Right lobe of liver (tissue), 6 donors: ENCODE measurements at regions not wholly inside any gene's neighbourhood (a gene's known extent, or its start where the extent isn't known, plus 50 kb on each side); places are given as distances from the start of the nearest gene placed in this dataset.

ENCODE experiments used
- ATAC-seq, 4 donors: fragments of 200-7000 bp; cut with Tn5 transposase; one replicate each; pipeline ENCODE4 v1.9.1; 2020; ENCODE audit warnings: mild to moderate bottlenecking in 4 of 4, moderate library complexity in 4 of 4
- DNase-seq, 3 donors: peaks; one replicate each; pipeline ENCODE4 v3.0.0-alpha.2; 2020
- H3K27ac ChIP-seq, 3 donors: fragments of 200-600 bp; one replicate each; pipeline ENCODE4 v1.8.0; 2022
- H3K27me3 ChIP-seq, 2 donors: fragments of 200-600 bp; one replicate each; pipeline ENCODE4 v1.8.0; 2022
- H3K36me3 ChIP-seq, 4 donors: fragments of 200-600 bp; sonication (generic) in 1 of 4; one replicate each; pipeline versions ENCODE4 v1.5.1 to v1.8.0; 2017 to 2022; ENCODE audit warnings: control low read depth in 1 of 4
- H3K4me1 ChIP-seq, 4 donors: fragments of 200-600 bp; sonication (generic) in 1 of 4; one replicate each; pipeline versions ENCODE4 v1.5.1 to v1.8.0; 2017 to 2022; ENCODE audit warnings: control low read depth in 1 of 4
- H3K4me3 ChIP-seq, 3 donors: fragments of 200-600 bp; one replicate each; pipeline ENCODE4 v1.8.0; 2022
- H3K9me3 ChIP-seq, 4 donors: fragments of 200-600 bp; sonication (generic) in 1 of 4; one replicate each; pipeline versions ENCODE4 v1.5.1 to v1.8.0; 2017 to 2022; ENCODE audit warnings: control low read depth in 1 of 4
- CTCF ChIP-seq, 4 donors: fragments of 200-600 bp in 3 of 4; fragments of 450-650 bp in 1 of 4; IDR thresholded peaks; one replicate each; pipeline versions ENCODE4 v1.5.1 to v1.8.0; 2016 to 2022; ENCODE audit warnings: antibody characterized with exemption in 4 of 4, mild to moderate bottlenecking in 2 of 4
- POLR2A ChIP-seq: fragments of 450-650 bp; IDR thresholded peaks from one replicate; pipeline ENCODE4 v1.6.1; 2017; ENCODE audit warnings: antibody characterized with exemption, mild to moderate bottlenecking
- WGBS: methylation state at CpG from one replicate; pipeline ENCODE4 v1.1.6; 2018; ENCODE audit warnings: low coverage, low lambda C conversion rate; ENCODE audit not compliant: insufficient coverage; ENCODE audit errors: missing lambda C conversion rate; 5-methylcytosine and 5-hydroxymethylcytosine counted together
- intact Hi-C, 2 donors: fragments of 100-400 bp; cut with DNase I; formaldehyde crosslinking; loops; one replicate each; pipeline versions ENCODE4 v1.11.2 to v1.14.1; 2022
- donor health status: DM: no; HTN: yes; CAD: no.
- donor health status: DM: no; HTN: no; CAD: no.
- donor health status: DM: no; HTN: no; CAD: no.
- donor health status: DM: no; HTN: yes; CAD: no.
- donor health status: DM: no; HTN: yes; CAD: no.

GRCh38 chr16:60318486-60318885, 1584.4 kb upstream of the GOT2 start:
- Histone ChIP-seq H3K36me3 (no peaks in the 10 kb centered on the region), H3K27ac (no peak overlapping the region), H3K9me3 (no peaks in the 10 kb centered on the region), H3K4me1 (no peaks in the 10 kb centered on the region), H3K4me3 (no peak overlapping the region), H3K27me3 (no peaks in the 10 kb centered on the region)
- DNase-seq (no peak), ATAC-seq (no peak)
- intact Hi-C loops, result no loop called here
- TF ChIP-seq POLR2A, result no peak
- TF ChIP-seq CTCF (IDR thresholded peaks at IDR 0.05), result no peak
- 36% methylated on average over 1 of the region's 2 CpGs for WGBS

GRCh38 chr16:60310846-60311445, 1576.8 kb upstream of the GOT2 start:
- no peak for DNase-seq
- H3K4me3 ChIP-seq, result no peak overlapping the region
- no peaks in the 10 kb centered on the region for H3K4me1 ChIP-seq
- H3K36me3 ChIP-seq, result no peaks in the 10 kb centered on the region
- no peak for ATAC-seq
- intact Hi-C loops, result no loop called here
- 67% methylated on average over 1 of the region's 1 CpG for WGBS
- H3K27me3 ChIP-seq, result no peaks in the 10 kb centered on the region
- no peak for TF ChIP-seq CTCF (IDR thresholded peaks at IDR 0.05)
- no peak for TF ChIP-seq POLR2A
- H3K9me3 ChIP-seq, result no peaks in the 10 kb centered on the region
- H3K27ac ChIP-seq, result no peak overlapping the region

GRCh38 chr16:60304720-60305119, 1570.6 kb upstream of the GOT2 start:
- WGBS, result 31% methylated on average over 2 of the region's 2 CpGs
- intact Hi-C loops, result no loop called here
- no peaks in the 10 kb centered on the region for H3K9me3 ChIP-seq

GRCh38 chr16:60304066-60304465, 1570.0 kb upstream of the GOT2 start:
- DNase-seq (no peak), ATAC-seq (no peak)
- no peaks in the 10 kb centered on the region for H3K27me3 ChIP-seq
- TF ChIP-seq CTCF (IDR thresholded peaks at IDR 0.05), result no peak
- no peak for TF ChIP-seq POLR2A
- intact Hi-C loops, result no loop called here
- H3K27ac ChIP-seq, result no peak overlapping the region
- no peaks in the 10 kb centered on the region for H3K9me3 ChIP-seq
- WGBS, result 57% methylated on average over 4 of the region's 4 CpGs
- no peaks in the 10 kb centered on the region for H3K4me1 ChIP-seq
- H3K4me3 ChIP-seq, result no peak overlapping the region
- no peaks in the 10 kb centered on the region for H3K36me3 ChIP-seq

More at GRCh38 chr16:60304720-60305119, 1570.6 kb upstream of the GOT2 start:
- TF ChIP-seq POLR2A (no peak), CTCF (IDR thresholded peaks at IDR 0.05) (no peak)
- ATAC-seq, result no peak
- Histone ChIP-seq H3K27ac (no peak overlapping the region), H3K4me3 (no peak overlapping the region), H3K36me3 (no peaks in the 10 kb centered on the region), H3K27me3 (no peaks in the 10 kb centered on the region), H3K4me1 (no peaks in the 10 kb centered on the region)
- DNase-seq, result no peak

GRCh38 chr16:60302676-60303075, 1568.6 kb upstream of the GOT2 start:
- DNase-seq (no peak), ATAC-seq (no peak)
- WGBS, result 40% methylated on average over 2 of the region's 2 CpGs
- Histone ChIP-seq H3K27me3 (no peaks in the 10 kb centered on the region), H3K36me3 (no peaks in the 10 kb centered on the region), H3K9me3 (no peaks in the 10 kb centered on the region), H3K4me1 (no peaks in the 10 kb centered on the region), H3K27ac (no peak overlapping the region), H3K4me3 (no peak overlapping the region)
- TF ChIP-seq CTCF (IDR thresholded peaks at IDR 0.05), result no peak
- no peak for TF ChIP-seq POLR2A
- intact Hi-C loops, result no loop called here
